NCI-H1105 treated with DMSO at 0.1 percent for 48 hours (cell line): ENCODE measurements at regions not wholly inside any gene's neighbourhood (a gene's known extent, or its start where the extent isn't known, plus 50 kb on each side); places are given as distances from the start of the nearest gene placed in this dataset.

ENCODE experiments used
- DNase-seq: peaks from one replicate; lab custom pipeline; 2025; lab: John Stamatoyannopoulos, UW

DNA sequence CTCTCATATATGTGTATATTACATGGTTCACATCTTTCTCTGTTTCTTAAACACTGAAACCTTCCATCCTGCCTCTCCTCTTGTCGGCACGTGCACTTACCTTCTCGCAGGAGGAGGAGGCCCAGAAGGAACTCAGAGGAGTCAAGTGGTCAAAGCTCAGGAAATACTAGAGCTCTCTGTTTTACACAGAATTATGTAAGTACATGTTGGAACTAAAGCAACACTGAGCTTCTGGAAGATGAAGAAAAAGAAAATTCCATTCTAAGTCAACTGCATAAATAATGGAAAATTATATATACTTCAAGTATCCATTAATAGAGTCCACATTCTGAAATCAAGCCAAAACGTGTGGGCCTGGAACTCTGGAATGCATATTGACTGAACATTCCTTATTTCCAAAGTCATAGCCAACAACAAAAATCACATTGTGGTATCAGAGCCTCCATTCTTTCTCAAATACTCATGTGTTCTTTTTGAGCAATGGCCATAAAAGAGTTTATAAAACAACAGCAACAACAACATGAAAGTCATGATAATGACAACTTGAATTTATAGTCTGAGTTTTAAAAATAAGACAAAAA, 121.5 kb upstream of the RAI14 start:
- DNase-seq: no peak

DNA sequence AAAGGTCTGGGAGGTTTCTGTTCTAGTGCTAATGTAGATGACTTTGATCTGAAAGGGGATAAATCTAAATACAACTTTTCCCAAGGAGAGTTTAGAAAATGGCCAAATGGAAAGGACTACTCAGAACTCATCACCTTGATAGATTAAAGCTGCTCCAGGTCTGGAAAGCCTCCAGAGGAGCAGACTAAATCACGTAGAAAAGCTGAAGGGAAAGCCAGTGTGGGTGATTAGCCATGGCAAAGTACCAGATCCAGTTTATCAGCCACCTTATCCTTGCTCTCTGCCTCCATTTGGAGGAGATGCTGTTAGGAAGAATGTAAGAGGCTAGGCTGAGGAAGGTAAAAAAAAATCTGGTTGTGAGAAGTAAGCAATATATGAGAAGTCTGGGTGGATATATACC, 120.7 kb upstream of the RAI14 start:
- no peak for DNase-seq

DNA sequence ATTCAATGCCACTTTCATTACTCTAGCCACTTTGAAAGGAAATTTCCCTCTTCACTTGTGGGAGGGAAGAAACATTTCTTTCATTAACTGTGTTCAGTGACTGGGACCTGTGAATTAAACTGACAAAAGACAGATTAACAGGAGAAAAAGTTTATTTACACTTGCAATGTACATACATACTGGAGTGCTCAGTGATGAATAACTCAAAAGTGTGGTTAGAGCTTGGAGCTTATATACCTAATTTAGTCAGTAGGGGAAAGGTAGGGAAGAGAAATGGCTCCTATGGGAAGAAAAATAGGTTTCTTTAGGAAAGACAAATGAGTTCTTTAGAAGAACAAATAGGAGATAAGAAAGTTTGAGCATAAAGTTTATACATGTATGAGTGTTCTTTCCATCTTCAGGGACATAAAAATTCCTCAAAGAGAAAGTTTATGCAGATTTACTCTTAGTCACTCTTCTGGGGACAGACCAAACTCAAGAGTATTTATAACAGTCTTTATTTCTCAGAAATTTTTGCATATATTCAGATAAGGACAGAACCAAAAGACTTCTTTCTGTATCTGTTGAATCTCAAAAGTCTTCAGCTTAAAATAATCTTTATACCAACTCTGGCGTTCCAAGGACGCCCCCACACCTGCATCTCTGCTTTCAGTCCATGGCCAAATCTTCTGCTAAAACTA, 120.0 kb upstream of the RAI14 start:
- no peak for DNase-seq

DNA sequence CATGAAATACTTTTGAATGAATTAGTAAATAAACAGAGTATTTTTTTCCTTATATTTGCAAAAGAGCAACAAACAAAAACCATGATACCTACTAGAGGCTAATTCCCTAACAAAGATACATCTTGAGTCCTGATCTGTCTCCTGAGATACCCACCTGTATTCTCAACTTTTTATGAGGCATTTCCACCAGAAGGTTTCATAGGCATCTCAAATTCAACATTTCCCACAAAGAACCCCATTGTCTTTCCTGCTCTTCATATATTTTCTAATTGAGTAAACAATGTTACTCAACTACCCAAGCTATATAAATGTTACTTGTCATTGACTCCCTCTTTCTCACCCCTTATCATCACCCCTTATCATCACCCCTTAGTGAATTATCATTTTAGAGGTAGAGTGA, 119.4 kb upstream of the RAI14 start:
- DNase-seq: no peak

DNA sequence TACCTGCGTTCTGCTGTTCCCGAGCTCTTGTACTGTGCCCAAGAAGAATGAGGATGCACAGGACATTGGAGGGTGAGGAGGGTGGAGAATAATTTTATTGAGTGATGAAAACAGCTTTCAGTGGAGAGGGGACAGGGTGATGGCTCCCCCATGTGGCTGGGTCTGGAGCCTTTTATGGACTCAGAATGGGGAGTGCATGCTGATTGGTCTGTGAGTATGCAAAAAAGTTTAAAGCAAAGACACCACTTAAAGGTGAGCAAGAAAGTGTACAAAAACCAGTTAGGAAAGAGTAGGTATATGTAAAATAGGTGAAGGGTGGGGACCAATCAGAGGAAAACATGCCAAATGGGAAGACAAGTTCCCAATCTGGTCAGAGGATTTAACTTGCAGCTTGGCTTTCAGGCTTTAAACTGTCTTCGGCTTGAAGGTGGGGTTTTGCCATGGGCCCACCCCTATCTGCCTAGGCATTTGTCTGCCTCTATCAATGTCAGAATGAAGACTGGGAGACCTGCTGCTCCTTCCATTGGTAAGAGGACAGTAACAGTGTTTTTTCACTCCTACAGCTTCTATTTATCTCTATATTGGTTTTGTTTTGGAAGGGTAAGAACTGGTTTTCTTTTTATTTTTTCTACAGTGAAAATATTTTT, 118.0 kb upstream of the RAI14 start:
- no peak for DNase-seq

DNA sequence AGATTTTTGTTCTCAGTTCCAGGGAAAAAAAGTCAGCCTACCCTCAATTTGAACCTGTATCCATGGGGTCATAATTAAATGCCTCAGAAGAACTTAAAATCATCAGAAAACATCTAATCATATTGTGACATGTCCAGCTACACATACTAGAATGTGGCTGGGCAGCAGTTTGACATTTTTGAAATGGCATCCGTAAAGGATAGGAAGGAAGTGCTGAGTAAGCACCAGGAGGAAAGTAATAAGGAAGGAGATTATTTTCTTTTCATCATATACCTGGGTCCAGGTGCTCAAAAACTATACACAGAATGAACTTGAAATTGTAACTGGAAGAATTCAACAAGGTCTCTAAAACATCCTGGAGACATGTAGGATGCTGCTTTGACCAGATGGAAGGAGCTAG, 116.9 kb upstream of the RAI14 start:
- DNase-seq: no peak

DNA sequence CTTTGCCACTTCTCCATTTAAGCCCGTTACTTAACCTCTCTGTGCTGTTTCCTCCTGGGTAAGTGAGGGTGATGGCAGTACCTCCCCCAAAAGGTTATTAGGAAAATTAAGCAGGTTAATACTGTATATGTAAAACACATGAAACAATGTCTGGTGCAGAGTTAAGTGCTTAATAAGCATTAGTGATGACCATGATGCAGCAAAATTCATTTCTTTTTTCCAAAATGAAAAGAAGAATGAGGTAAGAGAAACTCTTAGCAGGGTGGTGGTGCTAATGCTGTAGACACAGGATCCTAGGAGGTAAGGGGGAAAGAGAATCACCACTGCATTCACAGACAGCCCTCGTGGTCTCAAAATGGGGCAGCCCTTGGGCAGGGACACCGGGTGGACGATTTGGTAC, 115.1 kb upstream of the RAI14 start:
- DNase-seq: no peak

DNA sequence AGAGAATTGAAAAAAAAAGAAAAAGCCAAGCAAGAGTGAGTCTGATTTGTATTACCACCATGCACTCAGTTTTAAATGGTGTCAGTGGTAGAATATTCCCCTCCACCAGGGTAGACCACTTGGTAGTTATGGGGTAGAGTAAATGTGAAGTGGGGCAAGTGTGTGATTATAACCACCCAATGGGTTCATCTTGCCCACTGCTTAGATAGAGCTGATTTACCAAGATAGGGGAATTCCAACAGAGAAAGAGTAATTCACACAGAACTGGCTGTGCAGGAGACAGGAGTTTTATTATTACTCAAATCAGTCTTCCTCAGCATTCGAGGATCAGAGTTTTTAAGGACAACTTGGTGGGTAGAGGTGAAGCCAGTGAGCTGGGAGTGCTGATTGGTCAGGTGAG, 113.3 kb upstream of the RAI14 start:
- no peak for DNase-seq

DNA sequence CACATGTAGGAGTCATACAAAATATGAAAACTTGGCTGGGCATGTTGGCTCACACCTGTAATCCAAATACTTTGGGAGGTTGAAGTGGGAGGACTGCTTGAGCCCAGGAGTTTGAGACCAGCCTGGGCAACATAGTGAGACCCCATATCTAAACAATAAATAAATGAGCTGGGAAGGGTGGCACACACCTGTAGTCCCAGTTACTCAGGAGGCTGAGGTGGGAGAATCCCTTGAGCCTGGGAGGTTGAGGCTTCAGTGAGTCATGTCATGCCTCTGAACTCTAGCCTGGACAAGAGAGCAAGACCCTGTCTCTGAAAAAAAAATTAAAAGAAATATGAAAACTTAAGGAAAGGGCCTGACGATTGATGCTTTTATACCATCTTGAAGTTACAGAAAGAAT, 112.4 kb upstream of the RAI14 start:
- DNase-seq: no peak

DNA sequence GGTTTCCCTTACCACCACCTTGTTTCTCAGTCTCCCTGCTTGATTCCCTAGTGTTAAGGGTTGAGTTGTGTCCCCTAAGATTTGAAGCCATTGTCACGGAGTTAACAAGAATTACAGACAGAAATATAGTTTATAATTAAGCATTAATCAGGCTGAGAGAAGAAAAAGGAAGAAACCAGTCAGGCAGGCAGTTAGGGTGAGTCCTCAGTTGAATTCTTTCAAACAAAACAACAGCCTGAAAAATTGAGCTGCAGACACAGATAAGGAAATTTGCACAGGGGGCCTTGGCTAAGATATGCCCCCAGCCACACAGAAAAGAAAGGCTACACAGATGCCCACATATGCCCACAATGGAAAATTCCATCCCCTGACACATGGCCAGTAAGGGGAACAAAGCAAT, 111.7 kb upstream of the RAI14 start:
- no peak for DNase-seq

DNA sequence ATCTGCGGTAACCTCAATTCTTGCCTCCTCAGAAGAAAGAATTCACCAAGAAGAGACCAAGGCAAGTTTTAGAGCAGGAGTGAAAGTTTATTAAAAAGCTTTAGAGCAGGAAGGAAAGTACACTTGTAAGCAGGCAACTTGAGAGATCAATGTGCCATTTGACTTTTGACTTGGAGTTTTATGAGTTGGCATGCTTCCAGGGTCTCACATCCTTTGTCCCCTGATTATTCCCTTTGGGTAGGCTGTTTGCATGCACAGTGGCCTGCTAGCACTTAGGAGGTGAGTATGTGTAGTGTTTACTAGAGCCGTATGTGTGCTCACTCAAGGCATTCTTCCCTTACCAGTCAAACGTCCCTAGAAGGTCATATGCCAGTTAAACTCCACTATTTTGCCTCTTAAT, 111.0 kb upstream of the RAI14 start:
- no peak for DNase-seq

DNA sequence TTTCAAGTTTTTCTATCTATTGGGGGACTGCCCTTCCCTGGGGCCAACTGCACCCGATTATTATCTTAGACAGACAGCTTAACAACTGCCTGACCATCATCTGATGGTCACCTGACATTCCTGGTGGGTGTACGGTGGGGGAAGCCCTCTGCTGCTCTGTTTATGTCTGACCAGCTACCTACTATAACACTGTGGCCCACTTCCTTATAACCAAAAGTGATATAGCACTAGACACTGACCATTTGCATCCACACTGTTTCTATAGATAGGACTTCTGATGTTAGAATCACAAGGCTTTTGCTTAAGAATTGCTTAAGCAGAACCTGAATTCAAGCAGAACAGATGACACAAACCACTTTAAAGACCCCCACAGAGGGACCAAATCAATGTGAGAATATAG, 110.5 kb upstream of the RAI14 start:
- no peak for DNase-seq

DNA sequence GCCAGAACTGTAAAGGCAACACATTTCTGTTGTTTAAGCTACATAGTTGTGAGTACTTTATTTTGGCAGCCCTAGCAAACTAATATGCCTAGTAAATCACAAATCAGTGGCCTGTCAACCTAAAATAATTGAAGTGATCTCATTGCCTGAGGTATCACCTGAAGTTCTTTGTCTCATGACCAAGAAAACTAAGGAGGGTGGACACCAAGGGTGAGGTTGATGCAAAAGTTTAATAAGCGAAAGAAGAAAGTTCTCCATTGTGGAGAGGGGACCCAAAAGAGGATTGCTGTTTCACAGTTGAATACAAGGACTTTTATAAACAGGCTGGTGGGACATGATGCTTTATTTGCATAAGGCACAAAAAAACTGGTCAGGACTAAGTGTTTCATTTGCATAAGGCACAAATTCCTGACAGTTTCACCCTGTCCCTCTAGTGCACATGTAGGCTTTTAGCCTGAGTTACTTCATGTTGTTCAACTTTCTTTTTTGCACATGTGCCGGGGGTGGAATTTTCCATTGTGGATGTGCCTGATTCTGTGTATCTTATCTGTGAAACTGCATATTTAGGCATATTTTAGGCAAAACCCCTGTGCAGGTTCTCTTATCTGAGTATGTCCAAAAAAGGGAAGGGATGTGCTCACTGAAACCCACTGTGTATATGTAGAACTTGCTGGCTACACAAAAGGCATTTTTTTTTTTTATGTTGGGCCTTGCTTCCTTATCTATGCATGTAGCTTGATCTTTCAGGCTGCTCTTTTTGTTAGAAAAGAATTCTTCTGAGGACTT, 108.6 kb upstream of the RAI14 start:
- no peak for DNase-seq

DNA sequence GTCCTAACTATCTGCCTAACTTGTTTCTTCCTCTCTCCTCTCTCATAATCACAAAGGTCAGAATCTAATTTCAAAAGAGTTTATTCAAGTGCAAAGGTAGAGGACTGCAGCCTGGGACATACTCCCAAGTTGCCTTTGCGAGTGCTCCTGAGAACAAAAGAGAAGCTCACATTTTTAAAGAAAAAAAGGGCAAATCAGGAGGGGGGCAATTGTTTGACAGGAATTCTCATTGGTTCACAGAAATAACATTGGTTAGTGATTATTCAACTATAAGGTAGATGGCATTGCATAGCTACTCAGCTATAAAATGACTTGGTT, 108.1 kb upstream of the RAI14 start:
- no peak for DNase-seq

DNA sequence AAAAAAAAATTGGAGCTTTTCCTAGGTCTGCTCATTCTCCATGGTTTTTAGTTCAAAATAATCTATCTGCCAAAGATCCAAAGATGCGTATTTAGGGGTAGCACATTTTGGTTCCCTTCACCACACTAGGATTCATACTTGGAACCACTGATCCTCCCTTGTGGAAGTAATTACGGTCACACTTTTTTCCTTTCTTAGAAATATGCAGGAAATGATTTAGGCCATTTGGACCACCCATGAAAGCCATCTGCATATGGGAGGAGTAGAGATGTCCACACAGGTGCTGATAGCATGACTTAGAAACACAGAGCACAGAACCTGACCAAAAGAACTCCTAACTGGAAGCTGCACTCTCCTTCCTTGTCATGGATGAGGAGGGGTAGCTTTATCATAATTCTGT, 105.9 kb upstream of the RAI14 start:
- DNase-seq: no peak

DNA sequence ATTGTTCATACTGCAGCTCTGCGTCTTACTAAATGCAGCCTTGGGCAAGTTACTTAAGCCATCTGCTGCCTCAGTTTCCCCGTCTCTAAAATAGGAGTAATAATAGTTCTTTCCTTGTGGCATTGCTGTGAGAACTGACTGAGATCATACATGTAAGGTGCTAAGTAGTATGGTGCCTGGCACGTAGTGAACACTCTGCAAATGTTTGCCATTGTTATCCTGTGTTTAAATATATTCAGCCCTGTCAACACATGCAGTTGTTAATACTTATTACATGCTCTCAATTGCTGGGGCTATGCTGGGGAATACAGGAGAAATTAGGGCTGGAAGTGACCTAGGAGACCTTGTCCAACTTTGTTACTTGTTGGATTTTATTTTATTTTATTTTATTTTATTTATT, 105.2 kb upstream of the RAI14 start:
- no peak for DNase-seq

DNA sequence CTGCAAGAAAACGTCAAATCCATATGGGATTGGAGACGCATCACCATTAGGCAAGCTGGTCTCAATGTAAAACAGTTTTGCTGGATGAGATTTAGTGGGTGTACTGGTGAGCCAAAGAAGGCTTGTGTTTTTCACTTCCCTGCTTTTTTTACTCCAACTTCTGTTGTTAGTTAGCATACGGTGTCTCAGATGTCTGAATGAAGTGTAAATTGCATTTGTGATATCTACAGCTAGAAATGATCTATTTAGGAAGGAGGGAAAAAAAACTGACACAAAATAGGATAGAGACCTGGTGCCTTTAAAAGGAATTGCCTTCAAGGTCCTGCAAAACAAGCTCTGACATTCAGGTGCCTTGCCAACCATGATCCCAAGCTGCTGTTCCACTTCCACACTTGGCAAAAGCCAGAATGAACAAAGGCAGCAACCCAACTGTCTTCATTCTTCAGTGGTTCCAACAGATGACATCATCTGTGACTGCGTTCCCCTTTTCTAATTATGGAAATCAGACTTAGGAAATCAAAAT, 104.2 kb upstream of the RAI14 start:
- DNase-seq: no peak

DNA sequence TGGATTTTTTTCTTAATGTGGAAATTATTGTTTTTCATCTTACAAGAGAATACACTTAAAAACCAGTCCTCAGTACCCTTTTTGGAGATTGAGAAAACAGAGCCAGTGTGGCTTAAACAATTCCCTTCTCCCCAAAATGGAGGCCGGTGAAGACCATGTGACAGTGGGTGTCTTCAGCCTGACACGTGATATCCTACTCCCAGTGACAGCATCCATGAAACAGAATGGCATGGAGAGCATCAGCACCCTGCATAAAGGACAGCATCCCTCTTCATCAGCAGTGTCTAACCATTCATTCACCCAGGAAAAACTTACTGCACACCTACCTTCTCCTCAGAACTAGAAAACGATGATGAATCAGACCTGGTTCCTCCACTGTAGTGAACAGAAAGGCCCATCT, 103.4 kb upstream of the RAI14 start:
- DNase-seq: no peak

DNA sequence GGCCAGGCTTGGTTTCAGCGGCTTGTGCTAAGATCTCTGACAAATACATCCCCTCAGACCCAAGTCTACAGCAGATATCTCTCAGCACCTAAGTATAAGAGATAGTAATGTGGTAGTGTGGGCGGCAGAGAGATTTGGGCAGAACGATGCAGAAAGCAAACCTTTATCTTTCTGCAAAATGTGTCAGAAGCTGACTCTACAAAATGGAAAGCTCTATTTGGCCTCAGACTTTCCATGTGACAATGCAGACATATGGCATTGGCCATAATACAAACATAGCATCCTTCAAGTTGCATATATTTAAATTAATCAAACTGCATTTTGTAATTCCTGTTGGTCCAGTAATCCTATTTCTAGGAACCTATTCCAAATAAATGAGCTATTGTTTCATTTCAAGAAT, 102.5 kb upstream of the RAI14 start:
- DNase-seq: no peak

DNA sequence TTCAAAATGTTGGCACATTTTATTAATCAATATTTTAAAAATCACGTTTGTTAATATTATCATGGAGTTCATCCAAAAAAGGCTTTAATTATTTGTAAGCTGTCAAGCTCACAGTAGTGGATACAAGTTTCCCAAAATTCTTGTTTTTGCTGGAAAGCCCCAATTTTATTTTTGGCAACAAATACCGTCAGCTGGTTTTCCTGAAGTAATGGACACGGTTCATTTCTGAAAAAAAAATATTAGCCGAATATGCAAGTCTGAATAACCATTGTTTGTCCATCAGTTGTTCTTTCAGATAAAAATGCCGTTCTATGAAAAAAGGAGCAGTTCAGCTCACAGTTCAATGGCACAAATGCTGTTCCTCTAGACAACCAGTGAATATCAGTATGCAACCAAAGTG, 101.5 kb upstream of the RAI14 start:
- DNase-seq: no peak

DNA sequence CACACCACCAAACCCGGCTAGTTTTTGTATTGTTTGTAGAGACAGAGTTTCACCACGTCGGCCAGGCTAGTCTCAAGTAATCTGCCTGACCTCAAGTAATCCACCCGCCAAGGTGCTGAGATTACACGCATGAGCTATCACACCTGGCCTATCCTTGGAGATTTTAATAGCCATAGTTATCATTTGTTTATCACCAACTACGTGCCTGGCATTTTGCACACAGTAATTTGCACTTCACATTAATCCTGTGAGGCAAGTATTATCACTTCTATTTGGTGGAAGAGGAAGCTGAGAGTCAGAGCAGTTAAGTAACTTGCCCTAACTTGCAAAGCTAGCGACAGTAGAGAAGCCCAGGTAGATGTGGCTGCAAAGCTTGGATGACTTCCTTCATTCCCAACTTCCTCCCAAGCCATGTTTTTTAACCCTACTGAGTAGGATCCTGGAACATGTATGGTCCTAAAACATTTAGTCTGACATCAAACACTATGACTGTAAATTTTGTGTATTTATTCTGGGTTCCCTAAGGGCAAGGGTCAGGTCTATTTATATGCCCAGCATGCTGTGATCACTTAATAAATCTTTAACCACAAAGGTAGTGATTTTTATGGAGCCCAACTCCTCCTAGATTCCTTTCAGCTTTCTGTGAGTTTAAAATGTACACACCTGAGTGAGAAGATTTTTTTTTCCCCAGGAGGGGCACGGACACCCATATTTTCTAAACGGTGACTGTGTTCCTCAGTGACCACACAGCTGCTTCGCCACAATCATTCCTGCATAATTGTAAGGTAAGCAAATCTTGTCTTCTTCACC, 100.2 kb upstream of the RAI14 start:
- peak; percentile 54 for DNase-seq

DNA sequence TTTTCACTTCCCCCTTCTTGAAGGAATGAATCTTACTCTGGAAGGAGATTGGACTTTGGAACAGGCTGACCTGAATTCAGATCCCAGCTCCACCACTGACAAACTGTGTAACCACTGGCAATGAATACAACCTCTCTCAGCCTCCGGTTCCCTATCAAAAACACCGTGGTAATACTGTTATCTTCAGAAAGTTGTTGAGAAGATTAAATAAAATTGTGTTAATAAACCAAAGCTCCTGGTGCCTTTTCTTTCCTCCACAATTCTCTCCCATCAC, 99.7 kb upstream of the RAI14 start:
- DNase-seq: no peak
